Activated naive CD8-positive, alpha-beta T cell (primary cell): ENCODE measurements at regions not wholly inside any gene's neighbourhood (a gene's known extent, or its start where the extent isn't known, plus 50 kb on each side); places are given as distances from the start of the nearest gene placed in this dataset.

ENCODE experiments used
- H3K27ac Mint-ChIP-seq: one replicate; pipeline ENCODE4 v1.8.0; 2021; ENCODE audit warnings: mixed read lengths
- H3K27me3 Mint-ChIP-seq: one replicate; pipeline ENCODE4 v1.8.0; 2021; ENCODE audit warnings: mixed read lengths
- H3K36me3 Mint-ChIP-seq: one replicate; pipeline ENCODE4 v1.8.0; 2021; ENCODE audit warnings: mixed read lengths
- H3K4me1 Mint-ChIP-seq: one replicate; pipeline ENCODE4 v1.8.0; 2021; ENCODE audit warnings: low read depth, mixed read lengths
- H3K4me3 Mint-ChIP-seq: one replicate; pipeline ENCODE4 v1.8.0; 2021; ENCODE audit warnings: mild to moderate bottlenecking, mixed read lengths
- H3K9me3 Mint-ChIP-seq: one replicate; pipeline ENCODE4 v1.8.0; 2021; ENCODE audit warnings: low read depth, mixed read lengths

DNA sequence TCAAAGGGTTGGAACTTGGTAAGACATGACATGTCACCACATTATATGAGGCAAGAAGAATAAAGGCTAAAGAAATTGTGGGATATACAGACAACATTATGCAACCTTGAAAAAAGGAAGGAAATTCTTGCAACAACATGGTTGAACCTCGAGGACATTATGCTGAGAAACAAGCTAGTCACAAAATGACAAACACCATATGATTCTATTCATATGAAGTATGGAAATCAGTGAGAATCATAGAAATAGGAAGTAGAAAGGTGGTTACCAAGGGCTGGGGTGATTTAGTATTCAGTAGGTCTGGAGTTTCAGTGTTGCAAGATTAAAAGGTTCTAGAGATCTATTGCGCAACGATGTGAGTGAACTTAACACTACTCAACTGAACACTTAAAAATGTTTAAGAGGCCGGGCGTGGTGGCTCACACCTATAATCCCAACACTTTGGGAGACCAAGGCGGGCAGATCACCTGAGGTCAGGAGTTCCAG is 126.9 kb upstream of the TBX20 start:
- Mint-ChIP-seq H3K36me3 (no peaks in the 10 kb centered on the region), H3K27ac (no peak overlapping the region), H3K4me1 (no peaks in the 10 kb centered on the region), H3K27me3 (peaks cover 8% of the 10 kb centered on the region), H3K4me3 (no peak overlapping the region), H3K9me3 (no peaks in the 10 kb centered on the region)

- Mint-ChIP-seq H3K4me3 (no peak overlapping the region), H3K27ac (no peak overlapping the region), H3K4me1 (no peaks in the 10 kb centered on the region), H3K9me3 (peaks cover 5% of the 10 kb centered on the region), H3K27me3 (peaks cover 8% of the 10 kb centered on the region), H3K36me3 (no peaks in the 10 kb centered on the region)
Observed at GRCh38 chr7:35379481-35379880, 125.6 kb upstream of the TBX20 start.

GRCh38 chr7:35375516-35375915 is 121.6 kb upstream of the TBX20 start:
- peaks cover 5% of the 10 kb centered on the region for H3K9me3 Mint-ChIP-seq
- no peaks in the 10 kb centered on the region for H3K4me1 Mint-ChIP-seq
- no peak overlapping the region for H3K4me3 Mint-ChIP-seq
- peaks cover 3% of the 10 kb centered on the region for H3K27me3 Mint-ChIP-seq
- peaks cover 3% of the 10 kb centered on the region for H3K36me3 Mint-ChIP-seq
- no peak overlapping the region for H3K27ac Mint-ChIP-seq

- H3K9me3 Mint-ChIP-seq = peaks cover 5% of the 10 kb centered on the region
- peaks cover 2% of the 10 kb centered on the region for H3K27me3 Mint-ChIP-seq
- peaks cover 3% of the 10 kb centered on the region for H3K36me3 Mint-ChIP-seq
- H3K4me1 Mint-ChIP-seq = no peaks in the 10 kb centered on the region
- H3K27ac Mint-ChIP-seq = no peak overlapping the region
- no peak overlapping the region for H3K4me3 Mint-ChIP-seq
Observed at GRCh38 chr7:35374858-35375257, 121.0 kb upstream of the TBX20 start.

- H3K4me1 Mint-ChIP-seq = no peaks in the 10 kb centered on the region
- no peak overlapping the region for H3K27ac Mint-ChIP-seq
- H3K36me3 Mint-ChIP-seq = peaks cover 3% of the 10 kb centered on the region
- no peak overlapping the region for H3K4me3 Mint-ChIP-seq
- peaks cover 5% of the 10 kb centered on the region for H3K9me3 Mint-ChIP-seq
- H3K27me3 Mint-ChIP-seq = no peaks in the 10 kb centered on the region
Observed at GRCh38 chr7:35371221-35371620, 117.3 kb upstream of the TBX20 start.

GRCh38 chr7:35370687-35371086 is 116.8 kb upstream of the TBX20 start:
- no peak overlapping the region for H3K27ac Mint-ChIP-seq
- no peaks in the 10 kb centered on the region for H3K4me1 Mint-ChIP-seq
- H3K9me3 Mint-ChIP-seq = peaks cover 5% of the 10 kb centered on the region
- H3K27me3 Mint-ChIP-seq = no peaks in the 10 kb centered on the region
- peaks cover 3% of the 10 kb centered on the region for H3K36me3 Mint-ChIP-seq
- H3K4me3 Mint-ChIP-seq = no peak overlapping the region

- Mint-ChIP-seq H3K4me1 (no peaks in the 10 kb centered on the region), H3K9me3 (no peaks in the 10 kb centered on the region), H3K27ac (no peak overlapping the region), H3K27me3 (peaks cover 4% of the 10 kb centered on the region), H3K36me3 (no peaks in the 10 kb centered on the region), H3K4me3 (no peak overlapping the region)
Observed at GRCh38 chr7:35366167-35367155, 112.6 kb upstream of the TBX20 start.

DNA sequence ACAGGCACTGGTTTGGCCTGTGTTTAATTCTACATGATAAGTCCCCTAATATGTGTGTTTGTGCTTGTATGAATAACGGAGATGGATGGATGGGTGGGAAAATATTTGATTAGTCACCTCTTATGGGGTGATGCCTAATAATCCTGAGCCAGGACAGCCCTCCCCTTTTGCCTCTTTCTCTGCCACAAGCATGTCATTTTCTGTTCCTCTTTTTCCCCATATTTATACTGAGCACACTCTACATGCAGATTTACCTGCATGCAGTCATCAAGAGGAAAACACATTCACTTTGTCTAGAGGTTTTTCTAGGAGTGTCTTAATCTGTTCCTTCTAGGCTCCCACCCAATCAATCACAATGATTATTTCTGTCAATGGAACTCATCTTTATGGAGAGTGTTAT is 111.6 kb upstream of the TBX20 start:
- no peaks in the 10 kb centered on the region for H3K9me3 Mint-ChIP-seq

DNA sequence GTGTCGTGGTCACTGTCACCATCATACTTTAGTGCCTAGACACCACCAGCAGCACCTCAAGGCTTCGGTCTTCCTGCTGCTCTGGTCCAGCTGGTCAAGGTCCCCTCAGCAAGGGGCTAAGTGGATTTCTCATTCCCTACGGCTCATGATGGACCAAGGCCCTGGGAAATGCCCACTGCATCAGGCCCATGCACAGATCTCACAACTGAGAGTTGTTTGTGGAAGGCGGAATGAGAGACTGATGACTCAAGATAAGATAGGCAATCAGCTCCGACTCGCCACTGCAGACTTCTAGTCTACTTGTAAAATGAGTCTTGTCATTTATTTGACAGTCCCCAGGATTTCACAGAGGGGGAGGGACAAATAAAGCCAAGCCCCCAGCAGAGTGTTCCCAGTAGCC is 108.4 kb upstream of the TBX20 start:
- Mint-ChIP-seq H3K27ac (no peak overlapping the region), H3K36me3 (no peaks in the 10 kb centered on the region), H3K4me1 (no peaks in the 10 kb centered on the region), H3K27me3 (peaks cover 6% of the 10 kb centered on the region), H3K9me3 (no peaks in the 10 kb centered on the region), H3K4me3 (no peak overlapping the region)

More for the DNA sequence above, 111.6 kb upstream of the TBX20 start:
- H3K27ac Mint-ChIP-seq = no peak overlapping the region
- H3K4me1 Mint-ChIP-seq = no peaks in the 10 kb centered on the region
- no peak overlapping the region for H3K4me3 Mint-ChIP-seq
- peaks cover 6% of the 10 kb centered on the region for H3K27me3 Mint-ChIP-seq
- no peaks in the 10 kb centered on the region for H3K36me3 Mint-ChIP-seq

DNA sequence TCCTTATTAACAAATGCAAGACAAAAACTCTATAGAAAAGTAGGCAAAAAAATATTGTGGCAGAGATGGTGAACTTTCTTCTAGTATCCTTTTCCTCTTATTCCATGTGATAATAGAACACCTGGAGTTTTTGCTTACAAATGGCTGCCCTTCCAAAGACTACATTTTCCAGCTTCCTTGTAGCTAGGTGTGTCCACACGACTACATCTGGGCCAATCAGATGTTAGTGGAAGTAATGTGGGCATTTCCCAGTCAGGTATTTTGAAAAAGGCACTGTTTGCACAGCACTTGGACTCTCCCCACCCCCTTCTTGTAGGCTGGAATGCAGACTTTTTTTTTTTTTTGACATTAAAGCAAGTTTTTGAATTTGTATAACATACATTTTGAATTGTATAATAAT is 105.5 kb upstream of the TBX20 start:
- Mint-ChIP-seq H3K27me3 (peaks cover 13% of the 10 kb centered on the region), H3K4me1 (no peaks in the 10 kb centered on the region), H3K36me3 (no peaks in the 10 kb centered on the region), H3K4me3 (no peak overlapping the region), H3K27ac (no peak overlapping the region), H3K9me3 (no peaks in the 10 kb centered on the region)

DNA sequence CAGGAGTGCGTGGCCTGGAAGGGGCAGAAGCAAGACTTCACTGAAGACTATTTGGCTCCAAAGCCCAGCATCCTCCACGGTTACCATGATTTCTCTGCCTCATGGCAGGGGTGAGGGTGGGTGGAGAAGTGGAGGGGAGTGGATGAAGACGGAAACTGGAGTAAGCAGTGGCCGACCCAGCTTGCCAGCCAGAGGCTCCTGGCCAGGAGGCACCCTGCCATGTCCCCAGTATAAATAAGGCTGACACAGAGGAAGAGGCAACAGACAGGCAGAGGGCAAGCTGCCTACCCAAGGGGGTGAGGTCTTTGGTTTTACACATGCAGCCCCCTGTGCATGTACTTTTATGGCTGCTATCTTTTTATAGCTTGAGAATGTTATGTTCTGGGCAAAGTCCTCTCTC is 102.6 kb upstream of the TBX20 start:
- H3K9me3 Mint-ChIP-seq = no peaks in the 10 kb centered on the region
- no peaks in the 10 kb centered on the region for H3K4me1 Mint-ChIP-seq
- H3K27me3 Mint-ChIP-seq = peaks cover 11% of the 10 kb centered on the region
- H3K36me3 Mint-ChIP-seq = no peaks in the 10 kb centered on the region
- no peak overlapping the region for H3K4me3 Mint-ChIP-seq
- H3K27ac Mint-ChIP-seq = no peak overlapping the region

DNA sequence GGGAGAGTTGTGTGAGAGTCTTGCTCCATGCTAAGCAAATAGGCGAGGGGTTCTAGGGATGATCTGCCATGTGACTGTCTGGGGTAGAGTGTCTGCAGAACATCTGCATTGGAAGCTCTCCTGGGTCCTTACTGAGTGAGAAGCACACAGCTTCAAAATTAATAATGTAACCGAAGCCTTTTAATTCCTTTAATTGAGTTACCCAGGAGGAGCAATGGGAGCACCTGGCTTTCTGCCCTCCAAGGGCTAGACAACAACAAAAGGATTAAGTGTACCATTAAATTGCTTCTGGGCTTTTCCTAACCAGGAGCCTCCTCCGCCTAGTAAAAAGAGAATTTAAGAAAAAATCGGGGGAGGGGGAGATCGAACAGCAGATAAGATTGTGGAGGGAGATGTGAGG is 102.0 kb upstream of the TBX20 start:
- Mint-ChIP-seq H3K4me1 (no peaks in the 10 kb centered on the region), H3K36me3 (no peaks in the 10 kb centered on the region), H3K27me3 (peaks cover 13% of the 10 kb centered on the region), H3K9me3 (no peaks in the 10 kb centered on the region), H3K27ac (no peak overlapping the region), H3K4me3 (no peak overlapping the region)

DNA sequence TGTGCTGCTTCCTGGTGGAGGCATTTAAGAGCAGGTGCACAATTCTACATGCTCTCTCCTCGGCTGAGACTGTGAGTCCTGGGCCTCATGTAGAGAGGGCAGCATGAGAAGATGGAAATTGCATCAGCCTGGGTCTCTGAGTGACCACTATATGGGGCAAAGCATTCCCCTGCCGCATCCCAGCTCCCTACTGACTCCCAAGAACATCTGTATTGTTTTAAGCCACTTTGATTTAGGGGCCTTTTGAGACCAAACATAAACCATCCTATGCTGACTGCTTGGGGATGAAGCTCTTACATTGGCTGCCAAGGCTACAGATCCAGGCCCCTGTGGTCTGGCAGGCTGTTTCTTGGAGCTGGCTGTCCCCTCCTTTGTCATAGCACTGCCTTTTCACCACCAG is 101.3 kb upstream of the TBX20 start:
- H3K36me3 Mint-ChIP-seq = no peaks in the 10 kb centered on the region
- H3K9me3 Mint-ChIP-seq = no peaks in the 10 kb centered on the region
- no peak overlapping the region for H3K27ac Mint-ChIP-seq
- H3K27me3 Mint-ChIP-seq = peaks cover 14% of the 10 kb centered on the region
- no peaks in the 10 kb centered on the region for H3K4me1 Mint-ChIP-seq
- no peak overlapping the region for H3K4me3 Mint-ChIP-seq

DNA sequence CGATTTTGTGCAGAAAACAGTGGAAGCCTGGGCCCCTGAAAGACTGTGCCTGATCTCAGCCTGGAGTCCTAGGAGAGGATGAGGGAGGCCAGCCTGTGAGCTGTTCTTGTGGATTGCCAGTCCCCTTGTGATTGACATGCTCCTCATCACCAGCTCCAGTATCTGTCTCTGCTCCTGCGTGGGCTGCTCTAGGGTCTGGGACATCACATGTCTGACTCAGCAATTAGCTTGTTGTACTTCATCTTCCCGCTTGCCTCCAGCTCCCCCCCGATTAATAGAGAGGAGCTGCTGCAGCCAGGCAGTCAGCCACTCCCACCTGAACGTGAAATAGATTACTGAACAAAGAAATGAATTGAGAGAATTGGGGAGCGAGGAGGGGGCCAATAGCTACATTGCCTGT is 99.6 kb upstream of the TBX20 start:
- no peak overlapping the region for H3K4me3 Mint-ChIP-seq
- H3K27me3 Mint-ChIP-seq = peaks cover 15% of the 10 kb centered on the region
- H3K4me1 Mint-ChIP-seq = no peaks in the 10 kb centered on the region
- H3K9me3 Mint-ChIP-seq = no peaks in the 10 kb centered on the region
- no peak overlapping the region for H3K27ac Mint-ChIP-seq
- no peaks in the 10 kb centered on the region for H3K36me3 Mint-ChIP-seq

DNA sequence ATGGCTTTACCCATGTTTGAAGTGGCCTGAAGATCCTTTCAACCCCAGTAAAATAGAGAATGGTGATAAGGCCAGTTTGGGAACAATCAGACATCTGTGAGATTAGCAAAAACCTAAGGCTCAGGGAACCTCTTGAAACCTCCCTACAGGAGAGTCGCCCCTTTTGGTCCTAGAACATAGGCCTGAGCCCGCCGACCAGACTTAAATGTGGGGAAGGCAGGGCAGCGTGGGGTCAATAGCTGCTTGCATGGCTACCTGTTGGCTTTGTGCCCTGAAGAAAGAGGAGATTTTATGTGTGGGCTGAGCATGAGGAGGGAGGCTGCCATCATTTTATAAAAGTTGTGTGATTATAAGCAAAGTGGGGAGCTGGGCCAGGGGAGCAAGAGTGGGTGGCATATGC is 97.6 kb upstream of the TBX20 start:
- no peak overlapping the region for H3K27ac Mint-ChIP-seq
- H3K27me3 Mint-ChIP-seq = peaks cover 11% of the 10 kb centered on the region
- H3K9me3 Mint-ChIP-seq = no peaks in the 10 kb centered on the region
- no peaks in the 10 kb centered on the region for H3K36me3 Mint-ChIP-seq
- no peak overlapping the region for H3K4me3 Mint-ChIP-seq
- no peaks in the 10 kb centered on the region for H3K4me1 Mint-ChIP-seq
